ENCODE measurements at regions not wholly inside any gene's neighbourhood (a gene's known extent, or its start where the extent isn't known, plus 50 kb on each side); places are given as distances from the start of the nearest gene placed in this dataset.
A peak's percentile ranks its signal among the peaks of the same experiment; 100 is the strongest.

- no peak overlapping the region for H3K27ac ChIP-seq
- DNase-seq (ENCODE audit: low spot score), result no peak
- POLR2A ChIA-PET (ENCODE audit: low non-redundant PET), result no interaction called here
- CTCF ChIA-PET, result interaction anchor here (1.0 kb wide), 1 partner anchor 339 kb away, joined by 4 read pairs; no protein-coding TSS in a partner anchor
- TF ChIP-seq, protein P1, sequence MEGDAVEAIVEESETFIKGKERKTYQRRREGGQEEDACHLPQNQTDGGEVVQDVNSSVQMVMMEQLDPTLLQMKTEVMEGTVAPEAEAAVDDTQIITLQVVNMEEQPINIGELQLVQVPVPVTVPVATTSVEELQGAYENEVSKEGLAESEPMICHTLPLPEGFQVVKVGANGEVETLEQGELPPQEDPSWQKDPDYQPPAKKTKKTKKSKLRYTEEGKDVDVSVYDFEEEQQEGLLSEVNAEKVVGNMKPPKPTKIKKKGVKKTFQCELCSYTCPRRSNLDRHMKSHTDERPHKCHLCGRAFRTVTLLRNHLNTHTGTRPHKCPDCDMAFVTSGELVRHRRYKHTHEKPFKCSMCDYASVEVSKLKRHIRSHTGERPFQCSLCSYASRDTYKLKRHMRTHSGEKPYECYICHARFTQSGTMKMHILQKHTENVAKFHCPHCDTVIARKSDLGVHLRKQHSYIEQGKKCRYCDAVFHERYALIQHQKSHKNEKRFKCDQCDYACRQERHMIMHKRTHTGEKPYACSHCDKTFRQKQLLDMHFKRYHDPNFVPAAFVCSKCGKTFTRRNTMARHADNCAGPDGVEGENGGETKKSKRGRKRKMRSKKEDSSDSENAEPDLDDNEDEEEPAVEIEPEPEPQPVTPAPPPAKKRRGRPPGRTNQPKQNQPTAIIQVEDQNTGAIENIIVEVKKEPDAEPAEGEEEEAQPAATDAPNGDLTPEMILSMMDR (conservative IDR thresholded peaks at IDR 0.05; ENCODE audit: low read depth), result no peak
Measured at GRCh38 chr12:111276146-111276545, 92.7 kb downstream of the PHETA1 start.

GRCh38 chr12:111275308-111275707, 93.6 kb downstream of the PHETA1 start:
- no peak overlapping the region for H3K27ac ChIP-seq
- ChIA-PET CTCF (no interaction called here), POLR2A (ENCODE audit: low non-redundant PET) (no interaction called here)
- TF ChIP-seq, protein P1 (conservative IDR thresholded peaks at IDR 0.05; ENCODE audit: low read depth), result no peak
- DNase-seq (ENCODE audit: low spot score), result no peak

DNA sequence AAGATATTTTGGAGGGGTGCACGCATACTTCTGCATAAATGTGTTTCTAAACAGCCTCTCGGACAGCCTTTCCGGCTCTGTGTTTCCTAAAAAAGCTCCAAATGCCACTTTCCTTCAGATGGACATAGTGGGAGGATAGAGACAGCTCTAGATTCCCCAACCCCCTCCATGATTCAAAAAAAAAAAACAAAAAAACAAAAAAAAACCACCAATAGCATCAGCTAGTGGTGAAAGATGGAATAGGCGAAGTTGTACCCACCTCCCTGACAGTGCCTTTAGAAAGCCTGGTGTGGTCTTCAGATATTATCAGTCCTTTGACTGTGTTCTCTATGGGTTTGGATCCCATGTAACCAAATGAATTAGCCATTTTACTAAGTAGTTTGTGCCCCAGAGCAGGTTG, 94.1 kb downstream of the PHETA1 start:
- ChIA-PET CTCF (interaction anchor here (0.8 kb wide), 1 partner anchor 9 kb away, joined by 3 read pairs; no protein-coding TSS in a partner anchor), POLR2A (ENCODE audit: low non-redundant PET) (no interaction called here)
- DNase-seq (ENCODE audit: low spot score), result peak; percentile 22
- TF ChIP-seq, protein P1 (conservative IDR thresholded peaks at IDR 0.05; ENCODE audit: low read depth), result 0 out of 2 replicates have a peak, but pooled peaks have one; percentile 17
- H3K27ac ChIP-seq, result no peak overlapping the region

DNA sequence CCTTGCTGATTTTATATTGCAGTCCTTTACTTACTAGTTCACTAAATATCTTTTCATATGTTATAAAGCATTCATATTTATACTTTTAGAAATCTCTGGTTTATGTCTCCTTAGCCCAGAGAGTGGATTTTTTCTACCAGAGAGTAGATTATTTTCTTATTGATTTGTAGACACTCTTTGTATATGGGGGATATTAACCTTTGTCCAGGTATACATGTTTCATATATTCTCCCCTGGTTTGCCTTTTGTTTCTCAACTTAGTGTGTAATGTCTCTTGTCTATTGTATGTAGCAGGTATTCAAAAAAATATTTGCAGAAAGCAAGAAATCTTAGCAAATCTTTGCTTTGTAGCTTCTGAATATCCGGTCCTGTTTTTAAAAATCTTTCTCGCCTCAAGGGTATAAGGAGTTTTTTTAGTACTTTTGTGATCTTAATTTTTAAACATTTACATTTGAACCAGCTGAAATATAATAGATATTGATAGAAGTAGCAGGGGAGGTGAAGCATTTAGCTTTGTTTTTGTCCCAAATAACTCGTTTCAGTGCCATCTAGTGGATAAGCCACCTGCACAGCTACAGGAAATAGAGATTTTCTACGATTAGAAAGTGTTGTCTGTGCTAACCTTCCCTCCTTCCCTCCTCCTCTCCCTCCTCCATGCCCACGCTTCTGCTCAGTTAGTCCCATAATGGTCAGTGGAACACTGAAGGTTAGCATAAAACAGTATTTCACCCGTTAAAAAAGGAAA, 97.0 kb downstream of the PHETA1 start:
- CTCF ChIA-PET, result interaction anchor here (0.5 to 1.2 kb wide), 7 partner anchors 27 to 384 kb away, joined by 3 to 5 read pairs (median 4); no protein-coding TSS in a partner anchor
- no peak for DNase-seq (ENCODE audit: low spot score)
- POLR2A ChIA-PET (ENCODE audit: low non-redundant PET), result no interaction called here
- TF ChIP-seq, protein P1 (conservative IDR thresholded peaks at IDR 0.05; ENCODE audit: low read depth), result peak; percentile 17; the same call in 1 of the 2 replicates
- H3K27ac ChIP-seq, result no peak overlapping the region

DNA sequence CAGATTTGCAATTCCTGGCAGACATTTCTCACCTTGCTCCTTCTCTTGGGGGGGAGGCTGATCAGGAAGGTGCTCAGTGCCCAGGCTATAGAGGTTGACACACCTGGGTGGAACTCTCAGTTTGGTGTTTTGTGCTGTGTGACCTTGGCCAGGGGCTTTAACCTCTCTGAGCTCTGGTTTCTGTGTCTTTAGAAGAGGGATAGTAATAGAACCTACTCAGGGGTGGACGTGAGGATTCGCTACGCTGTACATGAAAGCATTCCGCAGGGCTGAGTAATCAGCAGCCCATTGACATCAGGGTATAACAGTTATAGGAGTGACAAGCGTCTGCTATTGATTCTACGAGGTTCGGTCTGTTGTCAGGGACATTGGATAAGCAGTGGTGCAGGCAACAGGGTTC, 98.1 kb downstream of the PHETA1 start:
- peak; percentile 24 for DNase-seq (ENCODE audit: low spot score)
- CTCF ChIA-PET, result no interaction called here
- POLR2A ChIA-PET (ENCODE audit: low non-redundant PET), result no interaction called here
- no peak overlapping the region for H3K27ac ChIP-seq
- TF ChIP-seq, protein P1 (conservative IDR thresholded peaks at IDR 0.05; ENCODE audit: low read depth), result no peak

DNA sequence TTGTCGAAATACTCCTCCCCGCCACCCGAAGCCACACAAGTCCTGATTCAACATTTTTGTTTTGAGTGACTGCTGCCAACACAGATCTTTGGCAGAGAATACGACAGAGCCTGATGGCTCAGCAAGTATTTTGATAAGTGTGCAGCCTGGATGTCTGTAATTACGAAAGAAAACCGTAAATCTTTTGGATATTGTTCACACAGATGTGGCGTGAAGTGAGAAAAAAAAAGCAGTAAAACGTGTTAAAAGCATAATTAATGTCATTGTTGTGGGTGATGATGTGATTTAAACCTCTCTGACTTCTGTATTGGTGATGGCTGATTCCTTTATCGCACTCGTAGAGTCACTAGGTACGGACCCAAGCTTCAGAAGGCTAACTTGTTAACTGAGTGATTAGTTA, 98.7 kb downstream of the PHETA1 start:
- no peak overlapping the region for H3K27ac ChIP-seq
- ChIA-PET CTCF (no interaction called here), POLR2A (ENCODE audit: low non-redundant PET) (no interaction called here)
- DNase-seq (ENCODE audit: low spot score), result no peak
- TF ChIP-seq, protein P1 (conservative IDR thresholded peaks at IDR 0.05; ENCODE audit: low read depth), result no peak

Measured in RWPE1 (cell line).